ENCODE measurements at regions not wholly inside any gene's neighbourhood (a gene's known extent, or its start where the extent isn't known, plus 50 kb on each side); places are given as distances from the start of the nearest gene placed in this dataset.
A peak's percentile ranks its signal among the peaks of the same experiment; 100 is the strongest.
"Not testable (repeated sequence)": the region's sequence is repeated elsewhere in the genome, so short reads cannot be mapped to it uniquely, and the experiment has no call there.

DNA sequence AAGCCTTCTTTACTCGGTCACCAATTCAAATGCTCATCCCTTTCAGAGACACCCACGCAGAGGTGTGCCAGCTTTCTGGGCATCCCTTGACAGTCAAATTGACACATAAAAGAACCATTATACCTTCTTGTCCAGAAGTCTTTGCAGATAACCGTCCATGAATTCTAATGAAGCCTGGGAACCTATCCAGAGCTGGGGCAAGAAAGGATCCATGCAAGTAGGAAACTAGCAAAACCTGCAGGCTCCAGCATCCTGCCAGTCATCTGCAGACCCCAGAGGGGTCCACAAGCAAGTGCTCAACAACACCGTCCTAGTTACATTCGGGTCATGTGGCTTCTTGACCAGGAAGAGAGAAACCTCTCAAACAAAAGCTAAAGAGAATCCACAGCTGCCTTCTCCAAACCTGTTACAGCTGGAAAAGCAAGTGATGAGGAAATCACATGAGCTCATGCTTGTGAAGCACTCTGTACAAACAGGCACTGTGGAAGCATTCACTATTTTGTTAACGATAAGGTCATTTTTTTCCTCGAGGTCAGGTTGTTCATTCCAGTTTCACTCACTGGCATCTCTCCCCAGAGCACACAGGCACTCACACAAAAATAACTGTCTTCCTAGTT is 80.2 kb upstream of the DMRT1 start:
- H3K4me3 Mint-ChIP-seq (ENCODE audit: unreplicated experiment), result no peak overlapping the region

DNA sequence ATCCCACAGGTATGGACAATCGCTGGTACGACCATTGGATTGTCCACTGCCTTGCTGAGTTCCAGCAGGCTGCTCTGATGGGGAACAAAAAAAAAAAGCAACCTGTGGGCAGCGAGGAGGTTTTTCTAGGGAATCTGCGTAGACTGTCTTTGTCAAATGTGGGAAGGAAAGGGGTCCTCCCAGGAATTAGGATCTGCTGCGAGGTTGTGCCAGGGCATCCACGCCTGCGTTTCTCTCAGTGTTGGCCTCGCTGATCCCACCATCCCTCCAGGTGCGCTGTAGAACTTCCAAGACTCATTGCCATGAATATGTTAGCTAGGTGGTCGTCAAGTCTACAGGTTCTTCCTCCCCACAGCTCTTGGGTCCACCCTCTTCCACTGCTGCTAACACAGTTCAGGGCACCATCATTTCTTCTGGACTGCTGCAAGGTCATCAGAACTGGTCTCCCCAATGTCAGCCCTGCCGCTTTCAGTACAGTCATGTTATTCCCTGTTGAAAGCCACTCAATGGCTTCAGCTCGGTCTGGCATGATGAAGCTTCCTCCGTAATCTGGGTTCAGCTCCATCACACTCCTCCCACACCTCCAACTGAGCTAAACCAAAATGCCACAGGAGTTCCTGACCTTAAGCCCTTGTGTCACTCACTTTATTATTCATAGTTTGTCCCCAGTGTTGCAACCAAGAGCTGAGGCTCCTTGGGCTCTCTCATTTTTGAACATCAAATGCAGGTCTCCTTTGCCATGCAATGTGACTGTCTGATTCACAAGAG is 79.5 kb upstream of the DMRT1 start:
- no peak for DNase-seq (ENCODE audit: low spot score)
- Mint-ChIP-seq H3K27ac (ENCODE audit: unreplicated experiment) (peak overlapping the region; percentile 57), H3K4me1 (ENCODE audit: low read depth) (peaks cover 20% of the 10 kb centered on the region), H3K4me3 (ENCODE audit: unreplicated experiment) (no peak overlapping the region), H3K9me3 (ENCODE audit: low read depth) (no peaks in the 10 kb centered on the region), H3K36me3 (ENCODE audit: low read depth) (no peaks in the 10 kb centered on the region), H3K27me3 (ENCODE audit: low read depth) (peaks cover 13% of the 10 kb centered on the region)
- TF ChIP-seq, protein P1, sequence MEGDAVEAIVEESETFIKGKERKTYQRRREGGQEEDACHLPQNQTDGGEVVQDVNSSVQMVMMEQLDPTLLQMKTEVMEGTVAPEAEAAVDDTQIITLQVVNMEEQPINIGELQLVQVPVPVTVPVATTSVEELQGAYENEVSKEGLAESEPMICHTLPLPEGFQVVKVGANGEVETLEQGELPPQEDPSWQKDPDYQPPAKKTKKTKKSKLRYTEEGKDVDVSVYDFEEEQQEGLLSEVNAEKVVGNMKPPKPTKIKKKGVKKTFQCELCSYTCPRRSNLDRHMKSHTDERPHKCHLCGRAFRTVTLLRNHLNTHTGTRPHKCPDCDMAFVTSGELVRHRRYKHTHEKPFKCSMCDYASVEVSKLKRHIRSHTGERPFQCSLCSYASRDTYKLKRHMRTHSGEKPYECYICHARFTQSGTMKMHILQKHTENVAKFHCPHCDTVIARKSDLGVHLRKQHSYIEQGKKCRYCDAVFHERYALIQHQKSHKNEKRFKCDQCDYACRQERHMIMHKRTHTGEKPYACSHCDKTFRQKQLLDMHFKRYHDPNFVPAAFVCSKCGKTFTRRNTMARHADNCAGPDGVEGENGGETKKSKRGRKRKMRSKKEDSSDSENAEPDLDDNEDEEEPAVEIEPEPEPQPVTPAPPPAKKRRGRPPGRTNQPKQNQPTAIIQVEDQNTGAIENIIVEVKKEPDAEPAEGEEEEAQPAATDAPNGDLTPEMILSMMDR (IDR thresholded peaks at IDR 0.05), result no peak

More for the DNA sequence above, 80.2 kb upstream of the DMRT1 start:
- Mint-ChIP-seq H3K36me3 (ENCODE audit: low read depth) (no peaks in the 10 kb centered on the region), H3K27me3 (ENCODE audit: low read depth) (peaks cover 12% of the 10 kb centered on the region), H3K9me3 (ENCODE audit: low read depth) (no peaks in the 10 kb centered on the region), H3K4me1 (ENCODE audit: low read depth) (peaks cover 20% of the 10 kb centered on the region), H3K27ac (ENCODE audit: unreplicated experiment) (peak overlapping the region; percentile 57)
- DNase-seq (ENCODE audit: low spot score), result no peak
- TF ChIP-seq, protein P1 (IDR thresholded peaks at IDR 0.05), result no peak

DNA sequence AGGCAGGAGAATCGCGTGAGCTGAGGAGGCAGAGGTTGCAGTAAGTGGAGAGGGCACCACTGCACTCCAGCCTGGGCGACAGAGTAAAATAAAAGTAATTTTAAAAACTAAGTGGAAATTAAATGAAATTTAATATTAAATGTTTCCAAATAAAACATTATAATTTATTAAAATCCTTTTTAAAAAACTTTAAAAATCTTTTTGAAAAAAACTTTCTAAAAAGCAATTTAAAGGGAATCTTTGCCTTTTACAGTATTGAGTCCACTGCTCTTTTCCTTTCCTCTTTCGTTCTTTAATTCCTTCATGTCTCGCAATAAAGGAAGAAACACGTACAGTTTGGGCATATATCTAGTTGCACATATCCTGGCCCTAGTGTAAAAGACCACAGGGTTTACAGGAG is 77.8 kb upstream of the DMRT1 start:
- H3K27me3 Mint-ChIP-seq (ENCODE audit: low read depth), result peaks cover 21% of the 10 kb centered on the region
- peaks cover under 1% of the 10 kb centered on the region for H3K9me3 Mint-ChIP-seq (ENCODE audit: low read depth)

DNA sequence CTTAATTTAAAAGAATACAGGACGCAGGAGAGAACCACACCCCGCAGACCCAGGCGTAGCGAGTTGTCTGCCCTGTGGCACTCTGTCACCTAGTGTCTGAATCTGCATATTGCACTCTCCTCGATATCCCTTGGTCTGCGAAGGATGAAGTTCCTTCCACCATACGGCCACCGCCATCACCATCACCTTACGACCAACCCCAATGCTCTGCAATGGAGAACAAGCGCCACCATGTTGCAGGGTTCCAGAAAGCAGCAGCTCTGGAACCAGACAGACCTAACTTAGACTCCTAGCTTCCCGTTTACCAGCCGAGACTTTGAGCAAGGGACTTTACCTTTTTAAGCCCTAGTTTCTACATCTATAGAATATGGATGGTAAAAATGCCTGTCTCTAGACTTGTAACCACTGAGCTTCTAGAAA is 77.4 kb upstream of the DMRT1 start:
- TF ChIP-seq, protein P1 (IDR thresholded peaks at IDR 0.05), result peak; percentile 91
- H3K27me3 Mint-ChIP-seq (ENCODE audit: low read depth), result peaks cover 24% of the 10 kb centered on the region
- H3K27ac Mint-ChIP-seq (ENCODE audit: unreplicated experiment), result peak overlapping the region; percentile 34
- H3K4me1 Mint-ChIP-seq (ENCODE audit: low read depth), result peaks cover 13% of the 10 kb centered on the region
- DNase-seq (ENCODE audit: low spot score), result no peak
- H3K4me3 Mint-ChIP-seq (ENCODE audit: unreplicated experiment), result peak overlapping the region; percentile 29
- H3K9me3 Mint-ChIP-seq (ENCODE audit: low read depth), result peaks cover 5% of the 10 kb centered on the region
- H3K36me3 Mint-ChIP-seq (ENCODE audit: low read depth), result peaks cover 4% of the 10 kb centered on the region

More for the DNA sequence above, 77.8 kb upstream of the DMRT1 start:
- TF ChIP-seq, protein P1 (IDR thresholded peaks at IDR 0.05), result no peak
- peak overlapping the region; percentile 34 for H3K27ac Mint-ChIP-seq (ENCODE audit: unreplicated experiment)
- H3K4me3 Mint-ChIP-seq (ENCODE audit: unreplicated experiment), result peak overlapping the region; percentile 29
- H3K36me3 Mint-ChIP-seq (ENCODE audit: low read depth), result peaks cover 4% of the 10 kb centered on the region
- H3K4me1 Mint-ChIP-seq (ENCODE audit: low read depth), result peaks cover 13% of the 10 kb centered on the region
- DNase-seq (ENCODE audit: low spot score), result no peak

DNA sequence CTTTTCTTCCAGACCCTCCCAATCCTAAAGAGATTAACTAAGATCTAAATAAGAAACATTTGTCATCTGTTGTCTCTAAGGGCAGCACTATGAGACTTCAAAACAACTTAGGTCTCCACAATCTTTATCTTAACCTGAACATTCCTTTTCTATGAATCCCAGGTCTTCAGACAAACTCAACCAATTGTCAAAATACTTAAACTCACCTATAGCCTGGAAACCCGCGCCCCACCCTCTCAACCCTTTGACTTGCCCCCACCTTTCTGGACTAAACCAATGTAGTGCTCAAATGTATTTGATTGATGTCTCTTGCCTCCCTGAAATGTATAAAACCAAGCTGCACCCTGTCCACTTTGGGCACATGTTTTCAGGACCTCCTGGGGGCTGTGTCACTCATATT is 76.5 kb upstream of the DMRT1 start:
- DNase-seq (ENCODE audit: low spot score), result no peak
- no peak overlapping the region for H3K4me3 Mint-ChIP-seq (ENCODE audit: unreplicated experiment)
- peaks cover 7% of the 10 kb centered on the region for H3K36me3 Mint-ChIP-seq (ENCODE audit: low read depth)
- peaks cover 33% of the 10 kb centered on the region for H3K27me3 Mint-ChIP-seq (ENCODE audit: low read depth)
- peaks cover 13% of the 10 kb centered on the region for H3K4me1 Mint-ChIP-seq (ENCODE audit: low read depth)
- H3K27ac Mint-ChIP-seq (ENCODE audit: unreplicated experiment), result no peak overlapping the region
- TF ChIP-seq, protein P1 (IDR thresholded peaks at IDR 0.05), result no peak
- peaks cover 14% of the 10 kb centered on the region for H3K9me3 Mint-ChIP-seq (ENCODE audit: low read depth)

DNA sequence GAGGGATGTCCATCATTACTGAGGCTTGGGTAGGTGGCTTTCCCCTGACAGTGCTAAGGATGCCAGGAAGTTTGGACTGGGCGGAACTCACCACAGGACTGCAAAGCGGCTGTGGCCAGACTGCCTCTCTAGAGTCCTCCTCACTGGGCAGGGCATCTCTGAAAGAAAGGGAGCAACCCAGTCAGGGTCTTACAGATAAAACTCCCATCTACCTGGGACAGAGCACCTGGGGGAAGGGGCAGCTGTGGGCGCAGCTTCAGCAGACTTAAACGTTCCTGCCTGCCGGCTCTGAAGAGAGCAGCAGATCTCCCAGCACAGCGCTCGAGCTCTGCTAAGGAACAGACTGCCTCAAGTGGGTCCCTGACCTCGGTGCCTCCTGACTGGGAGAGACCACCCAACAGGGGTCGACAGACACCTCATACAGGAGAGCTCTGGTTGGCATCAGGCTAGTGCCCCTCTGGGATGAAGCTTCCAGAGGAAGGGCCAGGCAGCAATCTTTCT is 74.4 kb upstream of the DMRT1 start:
- H3K4me1 Mint-ChIP-seq (ENCODE audit: low read depth); H3K4me3 Mint-ChIP-seq (ENCODE audit: unreplicated experiment); DNase-seq (ENCODE audit: low spot score); H3K27ac Mint-ChIP-seq (ENCODE audit: unreplicated experiment); H3K36me3 Mint-ChIP-seq (ENCODE audit: low read depth): not testable (repeated sequence)
- H3K27me3 Mint-ChIP-seq (ENCODE audit: low read depth), result peaks cover 54% of the 10 kb centered on the region
- peaks cover 23% of the 10 kb centered on the region for H3K9me3 Mint-ChIP-seq (ENCODE audit: low read depth)
